Ovary (tissue), 3 donors: ENCODE measurements at regions not wholly inside any gene's neighbourhood (a gene's known extent, or its start where the extent isn't known, plus 50 kb on each side); places are given as distances from the start of the nearest gene placed in this dataset.

Experiments
- EP300 ChIP-seq: sonication (generic); formaldehyde crosslinking; IDR thresholded peaks from one replicate; pipeline ENCODE4 v1.6.1; 2017; ENCODE audit warnings: antibody characterized with exemption
- POLR2A ChIP-seq: fragments of 450-650 bp; IDR thresholded peaks from one replicate; pipeline ENCODE4 v1.6.1; 2017; ENCODE audit warnings: antibody characterized with exemption, mild to moderate bottlenecking, moderate library complexity
- TF ChIP-seq, protein P1 (sequence below), 3 donors: fragments of 450-650 bp in 2 of 3; fragments of 200-600 bp in 1 of 3; IDR thresholded peaks; one replicate each; pipeline versions ENCODE4 v1.5.1 to v1.8.0; 2016 to 2022; ENCODE audit warnings: antibody characterized with exemption in 3 of 3, mild to moderate bottlenecking in 1 of 3
- donor health status: DM: no; HTN: no; CAD: no.

DNA sequence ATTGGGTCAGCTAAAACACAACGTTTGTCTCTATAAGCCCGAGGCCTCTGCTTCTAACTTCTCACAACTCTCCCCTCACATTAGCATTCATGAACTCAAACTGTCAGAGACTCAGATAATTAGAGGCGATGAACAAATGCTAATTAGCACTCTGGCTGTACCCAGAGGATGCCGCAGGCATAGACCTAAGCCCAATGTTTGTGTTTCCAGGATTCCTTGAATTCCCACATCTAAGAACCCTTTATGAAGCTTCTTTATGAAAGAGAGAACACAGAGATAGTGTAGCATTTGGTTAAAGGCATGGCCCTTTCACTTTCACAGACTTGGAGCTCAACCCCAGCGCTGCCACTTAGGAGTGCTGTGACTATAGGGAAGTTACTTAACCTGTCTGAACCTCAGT, 512.2 kb downstream of the GRIN2A start:
- TF ChIP-seq, protein P1, sequence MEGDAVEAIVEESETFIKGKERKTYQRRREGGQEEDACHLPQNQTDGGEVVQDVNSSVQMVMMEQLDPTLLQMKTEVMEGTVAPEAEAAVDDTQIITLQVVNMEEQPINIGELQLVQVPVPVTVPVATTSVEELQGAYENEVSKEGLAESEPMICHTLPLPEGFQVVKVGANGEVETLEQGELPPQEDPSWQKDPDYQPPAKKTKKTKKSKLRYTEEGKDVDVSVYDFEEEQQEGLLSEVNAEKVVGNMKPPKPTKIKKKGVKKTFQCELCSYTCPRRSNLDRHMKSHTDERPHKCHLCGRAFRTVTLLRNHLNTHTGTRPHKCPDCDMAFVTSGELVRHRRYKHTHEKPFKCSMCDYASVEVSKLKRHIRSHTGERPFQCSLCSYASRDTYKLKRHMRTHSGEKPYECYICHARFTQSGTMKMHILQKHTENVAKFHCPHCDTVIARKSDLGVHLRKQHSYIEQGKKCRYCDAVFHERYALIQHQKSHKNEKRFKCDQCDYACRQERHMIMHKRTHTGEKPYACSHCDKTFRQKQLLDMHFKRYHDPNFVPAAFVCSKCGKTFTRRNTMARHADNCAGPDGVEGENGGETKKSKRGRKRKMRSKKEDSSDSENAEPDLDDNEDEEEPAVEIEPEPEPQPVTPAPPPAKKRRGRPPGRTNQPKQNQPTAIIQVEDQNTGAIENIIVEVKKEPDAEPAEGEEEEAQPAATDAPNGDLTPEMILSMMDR (IDR thresholded peaks at IDR 0.05): no peak
- TF ChIP-seq POLR2A (no peak), EP300 (no peak)
